Ascending aorta (tissue), 2 donors: ENCODE measurements at regions not wholly inside any gene's neighbourhood (a gene's known extent, or its start where the extent isn't known, plus 50 kb on each side); places are given as distances from the start of the nearest gene placed in this dataset.
"Not testable (repeated sequence)": the region's sequence is repeated elsewhere in the genome, so short reads cannot be mapped to it uniquely, and the experiment has no call there.

Experiments used
- DNase-seq, 2 donors: peaks; one replicate each; pipeline ENCODE4 v3.0.0-alpha.2; 2019; ENCODE audit warnings: low spot score in 2 of 2
- H3K27ac ChIP-seq, 2 donors: fragments of 200-600 bp; sonication (generic); one replicate each; pipeline ENCODE4 v1.5.1; 2016 to 2017; ENCODE audit warnings: mild to moderate bottlenecking in 1 of 2
- H3K27me3 ChIP-seq: fragments of 200-600 bp; sonication (generic); one replicate; pipeline ENCODE4 v1.5.1; 2017
- H3K36me3 ChIP-seq, 2 donors: fragments of 200-600 bp; sonication (generic); one replicate each; pipeline ENCODE4 v1.5.1; 2016
- H3K4me1 ChIP-seq, 2 donors: fragments of 200-600 bp; sonication (generic); one replicate each; pipeline ENCODE4 v1.5.1; 2016 to 2017; ENCODE audit warnings: mild to moderate bottlenecking in 1 of 2
- H3K4me3 ChIP-seq, 2 donors: fragments of 200-600 bp; sonication (generic); one replicate each; pipeline ENCODE4 v1.5.1; 2016 to 2017; ENCODE audit warnings: mild to moderate bottlenecking in 1 of 2
- H3K9me3 ChIP-seq, 2 donors: fragments of 200-600 bp; sonication (generic); one replicate each; pipeline ENCODE4 v1.5.1; 2016
- CTCF ChIP-seq, 3 experiments: fragments of 200-600 bp in 2 of 3; fragments of 450-650 bp in 1 of 3; sonication (generic) in 2 of 3; IDR thresholded peaks; one replicate each; pipeline ENCODE4 v1.5.1; 2016 to 2019; ENCODE audit warnings: antibody characterized with exemption in 3 of 3, mild to moderate bottlenecking in 1 of 3, moderate library complexity in 1 of 3
- intact Hi-C: fragments of 100-400 bp; cut with DNase I; formaldehyde crosslinking; loops from one replicate; pipeline ENCODE4 v1.15.1; 2023

GRCh38 chr5:109630093-109630492 is 59.6 kb upstream of the MAN2A1 start:
- no peaks in the 10 kb centered on the region for H3K36me3 ChIP-seq
- intact Hi-C loops = no loop called here
- no peak overlapping the region for H3K27ac ChIP-seq
- no peaks in the 10 kb centered on the region for H3K4me1 ChIP-seq
- H3K4me3 ChIP-seq = no peak overlapping the region
- H3K27me3 ChIP-seq = no peaks in the 10 kb centered on the region
- no peaks in the 10 kb centered on the region for H3K9me3 ChIP-seq
- no peak for DNase-seq
- no peak for TF ChIP-seq CTCF (IDR thresholded peaks at IDR 0.05)

GRCh38 chr5:109628591-109628990 is 61.1 kb upstream of the MAN2A1 start:
- Histone ChIP-seq H3K4me3 (no peak overlapping the region), H3K4me1 (no peaks in the 10 kb centered on the region), H3K9me3 (no peaks in the 10 kb centered on the region), H3K36me3 (no peaks in the 10 kb centered on the region), H3K27ac (no peak overlapping the region), H3K27me3 (no peaks in the 10 kb centered on the region)
- intact Hi-C loops = no loop called here
- no peak for DNase-seq
- TF ChIP-seq CTCF (IDR thresholded peaks at IDR 0.05) = no peak

GRCh38 chr5:109621266-109621665 is 68.5 kb upstream of the MAN2A1 start:
- H3K4me3 ChIP-seq, DNase-seq, H3K36me3 ChIP-seq, H3K27me3 ChIP-seq, intact Hi-C loops, H3K4me1 ChIP-seq, H3K9me3 ChIP-seq, H3K27ac ChIP-seq: not testable (repeated sequence)

GRCh38 chr5:109620651-109621050 is 69.1 kb upstream of the MAN2A1 start:
- intact Hi-C loops = no loop called here
- no peaks in the 10 kb centered on the region for H3K36me3 ChIP-seq
- H3K9me3 ChIP-seq = no peaks in the 10 kb centered on the region
- no peak overlapping the region for H3K27ac ChIP-seq
- no peak for TF ChIP-seq CTCF (IDR thresholded peaks at IDR 0.05)
- no peak for DNase-seq
- H3K4me1 ChIP-seq = no peaks in the 10 kb centered on the region
- H3K4me3 ChIP-seq = no peak overlapping the region
- H3K27me3 ChIP-seq = no peaks in the 10 kb centered on the region

- Histone ChIP-seq H3K27me3 (no peaks in the 10 kb centered on the region), H3K9me3 (no peaks in the 10 kb centered on the region), H3K4me1 (no peaks in the 10 kb centered on the region), H3K36me3 (no peaks in the 10 kb centered on the region), H3K27ac (no peak overlapping the region), H3K4me3 (no peak overlapping the region)
- intact Hi-C loops = no loop called here
- DNase-seq = no peak
- TF ChIP-seq CTCF (IDR thresholded peaks at IDR 0.05) = no peak
These were observed 70.1 kb upstream of the MAN2A1 start for GRCh38 chr5:109619606-109620005.

- Histone ChIP-seq H3K9me3 (no peaks in the 10 kb centered on the region), H3K4me1 (no peaks in the 10 kb centered on the region), H3K27ac (no peak overlapping the region), H3K36me3 (no peaks in the 10 kb centered on the region), H3K4me3 (no peak overlapping the region), H3K27me3 (no peaks in the 10 kb centered on the region)
- no peak for TF ChIP-seq CTCF (IDR thresholded peaks at IDR 0.05)
- intact Hi-C loops = no loop called here
- no peak for DNase-seq
These were observed 70.7 kb upstream of the MAN2A1 start for GRCh38 chr5:109619021-109619460.
